ENCODE measurements at regions not wholly inside any gene's neighbourhood (a gene's known extent, or its start where the extent isn't known, plus 50 kb on each side); places are given as distances from the start of the nearest gene placed in this dataset.

- H3K36me3 ChIP-seq (ENCODE audit: insufficient read depth, low read length): no peaks in the 10 kb centered on the region
- DNase-seq (ENCODE audit: low read depth) (no peak), FAIRE-seq (no peak)
- no peak overlapping the region for H3K27ac Mint-ChIP-seq (ENCODE audit: unreplicated experiment)
- no peak overlapping the region for H2AFZ ChIP-seq (ENCODE audit: low read depth, low read length)
- H3K27ac ChIP-seq (ENCODE audit: low read depth, low read length): no peak overlapping the region
- H3K27me3 ChIP-seq (ENCODE audit: insufficient read depth, low read length): no peaks in the 10 kb centered on the region
- no peaks in the 10 kb centered on the region for H3K9me3 ChIP-seq (ENCODE audit: insufficient read depth, low read depth, low read length)
- no peaks in the 10 kb centered on the region for H3K36me3 Mint-ChIP-seq (ENCODE audit: low read depth, unreplicated experiment)
- no peaks in the 10 kb centered on the region for H4K20me1 ChIP-seq (ENCODE audit: insufficient read depth, low read length)
- no peak overlapping the region for H3K9ac ChIP-seq (ENCODE audit: low read length)
- H3K4me1 Mint-ChIP-seq (ENCODE audit: low read depth, unreplicated experiment): no peaks in the 10 kb centered on the region
- no peak overlapping the region for H3K4me3 Mint-ChIP-seq (ENCODE audit: unreplicated experiment)
- H3K4me1 ChIP-seq (ENCODE audit: insufficient read depth, low read length): no peaks in the 10 kb centered on the region
- TF ChIP-seq CTCF (IDR thresholded peaks at IDR 0.05; ENCODE audit: insufficient read depth, low read depth, low read length): no peak
- no peak for TF ChIP-seq EZH2 (IDR thresholded peaks at IDR 0.05; ENCODE audit: insufficient read depth, low read length)
- H3K4me3 ChIP-seq (ENCODE audit: insufficient read depth, low read depth, low read length): no peak overlapping the region
- no peaks in the 10 kb centered on the region for H3K79me2 ChIP-seq (ENCODE audit: insufficient read depth, low read length)
- H3K9me3 Mint-ChIP-seq (ENCODE audit: unreplicated experiment): no peaks in the 10 kb centered on the region
- no peak overlapping the region for H3K4me2 ChIP-seq (ENCODE audit: low read length)
- H3K27me3 Mint-ChIP-seq (ENCODE audit: low read depth, unreplicated experiment): peaks cover 28% of the 10 kb centered on the region
These were observed 303.7 kb upstream of the IGF1R start for GRCh38 chr15:98344591-98344990.

- H3K4me2 ChIP-seq (ENCODE audit: low read length): no peak overlapping the region
- H4K20me1 ChIP-seq (ENCODE audit: insufficient read depth, low read length): no peaks in the 10 kb centered on the region
- H2AFZ ChIP-seq (ENCODE audit: low read depth, low read length): no peak overlapping the region
- H3K4me1 ChIP-seq (ENCODE audit: insufficient read depth, low read length): no peaks in the 10 kb centered on the region
- TF ChIP-seq CTCF (IDR thresholded peaks at IDR 0.05; ENCODE audit: insufficient read depth, low read depth, low read length) (no peak), EZH2 (IDR thresholded peaks at IDR 0.05; ENCODE audit: insufficient read depth, low read length) (no peak)
- H3K36me3 ChIP-seq (ENCODE audit: insufficient read depth, low read length): no peaks in the 10 kb centered on the region
- FAIRE-seq: no peak
- no peak overlapping the region for H3K9ac ChIP-seq (ENCODE audit: low read length)
- Mint-ChIP-seq H3K27ac (ENCODE audit: unreplicated experiment) (no peak overlapping the region), H3K9me3 (ENCODE audit: unreplicated experiment) (peaks cover 2% of the 10 kb centered on the region), H3K27me3 (ENCODE audit: low read depth, unreplicated experiment) (peaks cover 28% of the 10 kb centered on the region), H3K4me1 (ENCODE audit: low read depth, unreplicated experiment) (no peaks in the 10 kb centered on the region), H3K36me3 (ENCODE audit: low read depth, unreplicated experiment) (no peaks in the 10 kb centered on the region), H3K4me3 (ENCODE audit: unreplicated experiment) (no peak overlapping the region)
- no peak for DNase-seq (ENCODE audit: low read depth)
- H3K27me3 ChIP-seq (ENCODE audit: insufficient read depth, low read length): no peaks in the 10 kb centered on the region
- no peak overlapping the region for H3K4me3 ChIP-seq (ENCODE audit: insufficient read depth, low read depth, low read length)
- H3K9me3 ChIP-seq (ENCODE audit: insufficient read depth, low read depth, low read length): no peaks in the 10 kb centered on the region
- no peak overlapping the region for H3K27ac ChIP-seq (ENCODE audit: low read depth, low read length)
- no peaks in the 10 kb centered on the region for H3K79me2 ChIP-seq (ENCODE audit: insufficient read depth, low read length)
These were observed 301.3 kb upstream of the IGF1R start for GRCh38 chr15:98347001-98347400.

- H3K36me3 ChIP-seq (ENCODE audit: insufficient read depth, low read length): no peaks in the 10 kb centered on the region
- no peak for FAIRE-seq
- H2AFZ ChIP-seq (ENCODE audit: low read depth, low read length): no peak overlapping the region
- no peak overlapping the region for H3K27ac ChIP-seq (ENCODE audit: low read depth, low read length)
- Mint-ChIP-seq H3K36me3 (ENCODE audit: low read depth, unreplicated experiment) (no peaks in the 10 kb centered on the region), H3K27me3 (ENCODE audit: low read depth, unreplicated experiment) (peaks cover 28% of the 10 kb centered on the region), H3K4me1 (ENCODE audit: low read depth, unreplicated experiment) (no peaks in the 10 kb centered on the region), H3K27ac (ENCODE audit: unreplicated experiment) (no peak overlapping the region), H3K4me3 (ENCODE audit: unreplicated experiment) (no peak overlapping the region), H3K9me3 (ENCODE audit: unreplicated experiment) (peaks cover 2% of the 10 kb centered on the region)
- TF ChIP-seq EZH2 (IDR thresholded peaks at IDR 0.05; ENCODE audit: insufficient read depth, low read length): no peak
- no peak for TF ChIP-seq CTCF (IDR thresholded peaks at IDR 0.05; ENCODE audit: insufficient read depth, low read depth, low read length)
- H3K4me1 ChIP-seq (ENCODE audit: insufficient read depth, low read length): no peaks in the 10 kb centered on the region
- H3K9ac ChIP-seq (ENCODE audit: low read length): no peak overlapping the region
- no peaks in the 10 kb centered on the region for H4K20me1 ChIP-seq (ENCODE audit: insufficient read depth, low read length)
- no peaks in the 10 kb centered on the region for H3K27me3 ChIP-seq (ENCODE audit: insufficient read depth, low read length)
- no peak overlapping the region for H3K4me2 ChIP-seq (ENCODE audit: low read length)
- H3K4me3 ChIP-seq (ENCODE audit: insufficient read depth, low read depth, low read length): no peak overlapping the region
- H3K9me3 ChIP-seq (ENCODE audit: insufficient read depth, low read depth, low read length): no peaks in the 10 kb centered on the region
- DNase-seq (ENCODE audit: low read depth): no peak
- no peaks in the 10 kb centered on the region for H3K79me2 ChIP-seq (ENCODE audit: insufficient read depth, low read length)
These were observed 300.5 kb upstream of the IGF1R start for GRCh38 chr15:98347866-98348265.
